Activated naive CD8-positive, alpha-beta T cell treated with anti-CD3 and anti-CD28 coated beads, Interleukin-2, amount 50 U/mL, for 24 hours (primary cell): ENCODE measurements at regions not wholly inside any gene's neighbourhood (a gene's known extent, or its start where the extent isn't known, plus 50 kb on each side); places are given as distances from the start of the nearest gene placed in this dataset.

Experiments used
- ATAC-seq: fragments of 150-1000 bp; cut with Tn5 transposase; one replicate; pipeline ENCODE4 v1.10.0; 2021
- DNase-seq: peaks from one replicate; pipeline ENCODE4 v3.0.0; 2021
- H3K27ac Mint-ChIP-seq: one replicate; pipeline ENCODE4 v1.8.0; 2021; ENCODE audit warnings: mild to moderate bottlenecking, mixed read lengths
- H3K27me3 Mint-ChIP-seq: one replicate; pipeline ENCODE4 v1.8.0; 2021; ENCODE audit warnings: mixed read lengths
- H3K36me3 Mint-ChIP-seq: one replicate; pipeline ENCODE4 v1.8.0; 2021; ENCODE audit warnings: low read depth, mixed read lengths
- H3K4me1 Mint-ChIP-seq: one replicate; pipeline ENCODE4 v1.8.0; 2021; ENCODE audit warnings: mixed read lengths
- H3K4me3 Mint-ChIP-seq: one replicate; pipeline ENCODE4 v1.8.0; 2021; ENCODE audit warnings: mild to moderate bottlenecking, moderate library complexity, mixed read lengths
- H3K9me3 Mint-ChIP-seq: one replicate; pipeline ENCODE4 v1.8.0; 2021; ENCODE audit warnings: mixed read lengths

- H3K36me3 Mint-ChIP-seq: no peaks in the 10 kb centered on the region
- H3K4me1 Mint-ChIP-seq: peaks cover 79% of the 10 kb centered on the region
- ATAC-seq (peak; percentile 66), DNase-seq (no peak)
- peak overlapping the region; percentile 89 for H3K27ac Mint-ChIP-seq
- peak overlapping the region; percentile 26 for H3K4me3 Mint-ChIP-seq
- no peaks in the 10 kb centered on the region for H3K9me3 Mint-ChIP-seq
- peaks cover 1% of the 10 kb centered on the region for H3K27me3 Mint-ChIP-seq
These were observed 168.7 kb upstream of the ITGB1 start for GRCh38 chr10:33126742-33127141.

DNA sequence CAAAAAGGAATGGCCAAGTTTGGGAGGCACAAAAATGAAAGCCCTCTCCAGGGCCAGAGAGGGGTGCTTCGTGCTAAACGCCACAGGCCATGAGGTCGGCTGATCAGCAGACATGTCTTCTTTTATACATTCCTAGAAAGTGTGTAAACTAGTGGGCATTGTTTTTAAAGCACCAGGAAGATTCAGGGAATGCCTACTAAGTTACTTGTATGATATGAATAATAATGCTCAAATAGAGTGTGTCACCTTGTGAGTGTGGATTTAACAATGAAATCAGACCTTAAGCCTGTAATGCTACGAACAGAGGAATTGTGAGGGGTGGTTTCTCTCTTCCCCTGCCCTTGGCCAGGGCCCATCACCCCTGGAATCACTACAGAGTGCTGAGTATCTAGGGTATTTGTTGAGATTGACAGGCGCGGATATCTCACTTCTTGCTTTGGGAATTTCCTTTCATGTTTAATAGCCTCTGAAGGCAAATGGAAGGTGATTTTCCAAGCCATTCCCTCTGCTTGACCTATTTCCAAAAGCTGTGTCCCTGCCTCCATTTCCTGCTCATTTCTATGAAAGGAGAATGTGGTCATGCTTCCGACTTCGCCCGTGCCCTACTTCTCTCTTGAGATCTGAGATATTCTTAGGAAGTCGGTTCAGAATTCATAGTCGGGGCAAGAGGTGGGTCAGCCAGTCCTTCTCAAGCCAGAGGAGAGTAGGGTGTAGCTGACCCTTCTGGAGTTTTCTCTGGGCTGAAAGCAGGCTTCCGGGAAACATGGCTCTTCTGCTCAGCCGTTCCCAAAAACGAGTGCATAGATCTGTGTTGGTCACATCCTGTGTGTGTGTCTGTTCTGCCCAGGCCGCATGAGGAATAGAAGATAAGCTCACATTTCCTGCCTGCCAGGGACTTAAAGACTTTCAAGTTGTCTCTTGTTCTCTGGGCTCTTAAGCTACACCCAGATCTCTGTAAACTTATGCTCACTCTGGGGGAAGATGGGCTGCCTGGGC, 167.8 kb upstream of the ITGB1 start:
- peaks cover 1% of the 10 kb centered on the region for H3K27me3 Mint-ChIP-seq
- H3K4me1 Mint-ChIP-seq: peaks cover 82% of the 10 kb centered on the region
- H3K4me3 Mint-ChIP-seq: no peak overlapping the region
- H3K36me3 Mint-ChIP-seq: no peaks in the 10 kb centered on the region
- peak overlapping the region; percentile 89 for H3K27ac Mint-ChIP-seq
- ATAC-seq: peak; percentile 48
- no peaks in the 10 kb centered on the region for H3K9me3 Mint-ChIP-seq
- DNase-seq: no peak

- peak overlapping the region; percentile 89 for H3K27ac Mint-ChIP-seq
- ATAC-seq (no peak), DNase-seq (no peak)
- H3K27me3 Mint-ChIP-seq: peaks cover 1% of the 10 kb centered on the region
- H3K4me3 Mint-ChIP-seq: no peak overlapping the region
- peaks cover 84% of the 10 kb centered on the region for H3K4me1 Mint-ChIP-seq
- no peaks in the 10 kb centered on the region for H3K36me3 Mint-ChIP-seq
- H3K9me3 Mint-ChIP-seq: no peaks in the 10 kb centered on the region
These were observed 167.1 kb upstream of the ITGB1 start for GRCh38 chr10:33125111-33125510.

DNA sequence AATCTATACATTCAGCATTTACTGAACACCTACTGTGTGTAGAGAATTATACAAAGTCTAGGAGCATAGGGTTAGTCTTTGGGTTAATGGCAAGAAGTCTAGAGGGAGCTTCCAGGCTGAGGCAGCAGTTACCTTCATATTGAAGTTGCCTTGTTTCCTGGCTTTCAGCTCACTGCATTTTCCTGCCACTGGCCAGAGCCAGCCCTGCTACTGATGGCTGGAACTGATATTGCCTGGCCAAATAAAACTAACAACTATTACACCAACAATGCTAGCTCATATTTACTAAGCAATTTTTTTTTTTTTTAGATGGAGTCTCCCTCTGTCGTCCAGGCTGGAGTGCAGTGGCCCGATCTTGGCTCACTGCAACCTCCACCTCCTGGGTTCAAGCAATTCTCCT, 165.7 kb upstream of the ITGB1 start:
- no peak overlapping the region for H3K4me3 Mint-ChIP-seq

GRCh38 chr10:33122014-33122809, 164.2 kb upstream of the ITGB1 start:
- Mint-ChIP-seq H3K4me3 (no peak overlapping the region), H3K36me3 (no peaks in the 10 kb centered on the region), H3K4me1 (peaks cover 87% of the 10 kb centered on the region), H3K9me3 (no peaks in the 10 kb centered on the region), H3K27ac (peak overlapping the region; percentile 10), H3K27me3 (peaks cover 1% of the 10 kb centered on the region)
- DNase-seq (no peak), ATAC-seq (no peak)

More for the DNA sequence above, 165.7 kb upstream of the ITGB1 start:
- ATAC-seq (no peak), DNase-seq (no peak)
- Mint-ChIP-seq H3K27ac (no peak overlapping the region), H3K27me3 (peaks cover 1% of the 10 kb centered on the region), H3K9me3 (no peaks in the 10 kb centered on the region), H3K4me1 (peaks cover 82% of the 10 kb centered on the region), H3K36me3 (no peaks in the 10 kb centered on the region)

GRCh38 chr10:33120700-33121099, 162.7 kb upstream of the ITGB1 start:
- no peak overlapping the region for H3K4me3 Mint-ChIP-seq
- ATAC-seq: peak; percentile 93
- DNase-seq: no peak
- H3K27ac Mint-ChIP-seq: peak overlapping the region; percentile 83
- H3K36me3 Mint-ChIP-seq: no peaks in the 10 kb centered on the region
- no peaks in the 10 kb centered on the region for H3K9me3 Mint-ChIP-seq
- H3K27me3 Mint-ChIP-seq: peaks cover 1% of the 10 kb centered on the region
- peaks cover 87% of the 10 kb centered on the region for H3K4me1 Mint-ChIP-seq

DNA sequence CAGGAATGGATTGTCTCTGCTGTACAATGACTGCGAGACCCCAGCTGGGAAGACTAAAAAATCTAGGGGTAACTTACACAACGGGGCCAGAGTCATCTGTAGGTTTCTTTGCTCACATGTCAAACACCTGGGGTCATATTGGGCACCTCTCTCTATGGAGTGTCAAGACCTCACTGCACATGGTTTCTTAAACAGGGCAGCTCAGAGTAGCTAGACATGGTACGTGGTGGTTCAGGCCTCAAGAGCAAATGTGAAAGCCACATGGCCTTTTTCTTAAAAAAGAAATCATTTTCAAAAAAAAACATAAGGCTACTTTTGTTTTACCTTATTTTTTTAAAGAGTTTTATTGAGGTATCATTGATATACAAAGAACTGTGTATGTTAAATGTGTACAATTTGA, 162.2 kb upstream of the ITGB1 start:
- H3K27me3 Mint-ChIP-seq: peaks cover 1% of the 10 kb centered on the region
- peaks cover 87% of the 10 kb centered on the region for H3K4me1 Mint-ChIP-seq
- peak overlapping the region; percentile 83 for H3K27ac Mint-ChIP-seq
- H3K4me3 Mint-ChIP-seq: no peak overlapping the region
- no peaks in the 10 kb centered on the region for H3K9me3 Mint-ChIP-seq
- DNase-seq: no peak
- peak; percentile 22 for ATAC-seq
- H3K36me3 Mint-ChIP-seq: no peaks in the 10 kb centered on the region

DNA sequence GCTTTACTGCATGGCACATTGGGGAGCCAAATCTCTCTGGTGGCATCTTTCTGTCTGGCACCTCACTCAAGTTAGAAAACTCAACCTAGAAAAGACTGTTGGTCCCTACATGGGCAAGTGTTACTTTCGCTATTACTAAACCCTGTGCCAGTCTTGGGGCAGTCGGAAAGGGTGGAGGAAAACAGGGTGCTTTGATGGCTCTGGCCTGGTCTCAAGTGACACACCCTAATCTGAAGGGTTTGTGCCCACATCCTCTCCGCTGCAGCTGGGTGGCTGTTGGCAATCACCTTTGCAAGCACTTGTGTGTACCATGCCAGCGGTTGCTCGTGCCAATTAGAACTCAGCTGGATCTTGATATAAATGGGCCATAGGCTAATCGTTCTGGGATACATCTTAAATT, 159.8 kb upstream of the ITGB1 start:
- Mint-ChIP-seq H3K4me3 (no peak overlapping the region), H3K9me3 (no peaks in the 10 kb centered on the region)
- peak; percentile 12 for ATAC-seq

GRCh38 chr10:33117230-33117629, 159.2 kb upstream of the ITGB1 start:
- H3K27ac Mint-ChIP-seq: peak overlapping the region; percentile 8
- DNase-seq: no peak
- H3K9me3 Mint-ChIP-seq: no peaks in the 10 kb centered on the region
- no peaks in the 10 kb centered on the region for H3K36me3 Mint-ChIP-seq
- H3K4me1 Mint-ChIP-seq: peaks cover 95% of the 10 kb centered on the region
- no peak for ATAC-seq
- no peaks in the 10 kb centered on the region for H3K27me3 Mint-ChIP-seq
- no peak overlapping the region for H3K4me3 Mint-ChIP-seq

More for the DNA sequence above, 159.8 kb upstream of the ITGB1 start:
- H3K27me3 Mint-ChIP-seq: no peaks in the 10 kb centered on the region
- no peak for DNase-seq
- H3K4me1 Mint-ChIP-seq: peaks cover 95% of the 10 kb centered on the region
- H3K36me3 Mint-ChIP-seq: no peaks in the 10 kb centered on the region
- peak overlapping the region; percentile 8 for H3K27ac Mint-ChIP-seq

DNA sequence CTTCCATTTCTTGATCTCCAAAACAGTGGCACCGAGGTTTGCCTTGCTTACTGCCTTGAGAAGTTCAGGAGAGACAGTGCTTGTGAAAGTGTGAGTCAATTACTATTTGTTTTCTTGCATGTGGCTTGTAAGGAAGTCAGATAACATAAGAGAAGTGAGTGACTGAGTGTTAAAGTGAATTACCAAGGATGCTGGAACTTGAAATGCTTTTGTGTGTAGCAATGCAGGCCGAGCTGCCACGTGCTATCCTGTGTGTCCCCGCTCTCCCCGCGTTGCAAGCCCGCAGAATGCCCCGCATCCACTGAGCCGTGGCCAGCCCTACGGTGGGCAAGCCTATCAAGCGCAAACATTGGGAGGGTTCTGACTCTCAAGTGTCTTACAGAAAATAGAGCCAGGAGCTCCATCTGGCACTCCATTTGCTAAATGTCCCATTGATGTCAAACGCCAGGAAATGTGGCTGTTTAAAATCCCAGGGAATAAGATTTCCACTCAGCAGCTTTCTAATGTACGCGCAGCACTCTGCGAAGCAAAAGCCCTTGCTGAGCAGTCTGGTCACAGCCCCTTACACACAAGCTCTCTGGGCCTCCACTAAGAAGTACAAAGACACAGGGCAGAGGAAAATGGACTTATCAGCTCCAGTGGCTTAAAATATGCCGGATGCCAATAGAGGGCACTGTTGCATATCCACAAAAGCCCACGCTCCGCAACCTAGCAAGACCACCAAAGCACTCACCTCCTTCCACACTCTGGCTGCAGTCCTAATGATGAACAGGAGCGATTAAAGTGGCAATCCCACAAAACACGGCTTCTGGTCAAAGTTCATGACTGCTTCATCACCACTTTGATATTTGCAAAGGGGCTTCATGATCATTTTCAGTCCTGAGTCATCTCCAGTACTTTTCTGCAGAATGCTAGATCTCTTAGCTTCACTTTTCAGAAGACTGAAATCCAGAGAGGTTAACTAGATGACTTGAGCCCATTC, 158.0 kb upstream of the ITGB1 start:
- Mint-ChIP-seq H3K9me3 (no peaks in the 10 kb centered on the region), H3K4me1 (peaks cover 93% of the 10 kb centered on the region), H3K4me3 (no peak overlapping the region), H3K27ac (peak overlapping the region; percentile 65), H3K27me3 (no peaks in the 10 kb centered on the region), H3K36me3 (no peaks in the 10 kb centered on the region)
- DNase-seq (peak; percentile 48), ATAC-seq (peak; percentile 38)

DNA sequence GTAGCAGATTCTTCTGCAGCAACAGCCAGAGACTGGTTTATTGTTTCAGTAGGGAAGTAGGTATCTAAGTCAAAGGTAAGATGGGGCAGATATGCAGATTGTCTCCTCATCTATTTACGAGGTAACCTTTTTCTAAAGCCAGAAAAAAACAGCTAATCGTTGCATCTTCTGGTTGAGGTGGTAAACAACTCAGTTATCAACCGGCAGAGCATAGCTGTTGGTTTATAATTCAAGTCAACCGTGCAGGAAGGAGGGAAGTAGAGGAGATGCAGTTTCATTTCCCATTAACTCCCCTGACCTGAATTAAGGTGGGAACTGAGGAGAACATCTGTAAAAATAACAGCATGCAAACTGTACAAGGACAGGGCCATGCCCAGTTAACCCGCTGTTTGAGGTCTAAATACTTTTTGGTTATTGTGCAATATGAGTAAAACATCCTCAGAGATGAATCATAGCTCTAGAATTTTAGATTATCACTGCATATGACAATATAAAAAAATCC, 156.5 kb upstream of the ITGB1 start:
- H3K27me3 Mint-ChIP-seq: no peaks in the 10 kb centered on the region
- peak overlapping the region; percentile 26 for H3K27ac Mint-ChIP-seq
- H3K36me3 Mint-ChIP-seq: no peaks in the 10 kb centered on the region
- H3K9me3 Mint-ChIP-seq: no peaks in the 10 kb centered on the region
- peaks cover 92% of the 10 kb centered on the region for H3K4me1 Mint-ChIP-seq
- no peak for DNase-seq
- H3K4me3 Mint-ChIP-seq: peak overlapping the region; percentile 2
- no peak for ATAC-seq

GRCh38 chr10:33113466-33113865, 155.4 kb upstream of the ITGB1 start:
- DNase-seq: no peak
- H3K27me3 Mint-ChIP-seq: peaks cover 2% of the 10 kb centered on the region
- H3K36me3 Mint-ChIP-seq: no peaks in the 10 kb centered on the region
- H3K27ac Mint-ChIP-seq: no peak overlapping the region
- H3K9me3 Mint-ChIP-seq: no peaks in the 10 kb centered on the region
- no peak for ATAC-seq
- H3K4me3 Mint-ChIP-seq: no peak overlapping the region
- peaks cover 93% of the 10 kb centered on the region for H3K4me1 Mint-ChIP-seq

- no peak overlapping the region for H3K4me3 Mint-ChIP-seq
These were observed 154.9 kb upstream of the ITGB1 start for GRCh38 chr10:33112831-33113455.

More at GRCh38 chr10:33112831-33113455, 154.9 kb upstream of the ITGB1 start:
- ATAC-seq (no peak), DNase-seq (no peak)
- no peak overlapping the region for H3K27ac Mint-ChIP-seq
- H3K27me3 Mint-ChIP-seq: peaks cover 3% of the 10 kb centered on the region
- no peaks in the 10 kb centered on the region for H3K36me3 Mint-ChIP-seq
- H3K4me1 Mint-ChIP-seq: peaks cover 88% of the 10 kb centered on the region
- H3K9me3 Mint-ChIP-seq: no peaks in the 10 kb centered on the region
